GM10248 (cell line): ENCODE measurements at regions not wholly inside any gene's neighbourhood (a gene's known extent, or its start where the extent isn't known, plus 50 kb on each side); places are given as distances from the start of the nearest gene placed in this dataset.

ENCODE experiments used
- CTCF ChIA-PET: fragments of 300-600 bp; sonication (Branson Sonifier 250); formaldehyde crosslinking; extraction: SDS; loops from one replicate; lab custom pipeline; 2021; ENCODE audit warnings: antibody characterized with exemption; lab: Yijun Ruan, JAX
- POLR2A ChIA-PET: fragments of 350-650 bp; sonication (Branson Sonifier 250); formaldehyde crosslinking; extraction: SDS; loops from one replicate; lab custom pipeline; 2020; ENCODE audit warnings: antibody characterized with exemption; lab: Yijun Ruan, JAX
- DNase-seq: peaks from one replicate; pipeline ENCODE4 v3.0.0; 2012; ENCODE audit errors: extremely low spot score
- TF ChIP-seq, protein P1 (sequence below): IDR thresholded peaks from 2 replicates; pipeline ENCODE4 v1.5.1; 2012; ENCODE audit warnings: mild to moderate bottlenecking, low read depth; ENCODE audit errors: extremely low read depth, missing control alignments, control extremely low read depth

DNA sequence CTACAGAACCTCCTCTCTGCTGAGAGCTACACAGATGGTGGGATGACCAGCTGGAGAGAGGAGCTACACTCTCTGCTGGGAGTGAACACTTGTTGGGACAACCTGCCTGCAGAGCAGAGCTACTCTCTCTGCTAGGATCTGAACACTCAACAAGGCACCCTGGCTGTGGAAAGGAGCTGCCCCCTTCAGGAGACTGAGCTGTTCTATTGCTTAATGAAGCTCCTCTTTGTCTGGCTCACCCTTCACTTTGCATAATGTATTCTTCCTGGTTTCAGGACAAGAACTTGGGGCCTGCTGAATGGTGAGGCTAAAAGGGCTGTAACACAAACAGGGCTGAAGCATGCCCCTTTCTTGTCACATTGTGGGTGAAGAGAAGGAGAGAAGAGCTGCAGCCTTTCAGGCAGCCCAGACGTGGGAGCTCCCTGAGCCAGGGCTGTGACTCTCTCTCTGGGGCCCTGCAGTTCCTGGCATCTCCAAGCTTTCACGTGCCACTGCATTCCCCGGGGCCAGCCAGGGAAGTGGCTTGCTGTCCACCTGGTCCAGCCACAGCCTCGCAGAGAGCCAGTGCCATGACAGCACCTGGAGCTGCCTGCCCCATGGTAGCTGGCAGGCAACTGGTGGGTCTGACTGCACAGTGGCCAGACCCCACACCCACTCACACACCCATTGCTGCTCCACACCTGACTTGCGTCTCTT is 272.8 kb upstream of the KCNJ16 start:
- CTCF ChIA-PET, result interaction anchor here (1.5 to 1.7 kb wide), 2 partner anchors 10 to 41 kb away, joined by 3 to 6 read pairs; no protein-coding TSS in a partner anchor

DNA sequence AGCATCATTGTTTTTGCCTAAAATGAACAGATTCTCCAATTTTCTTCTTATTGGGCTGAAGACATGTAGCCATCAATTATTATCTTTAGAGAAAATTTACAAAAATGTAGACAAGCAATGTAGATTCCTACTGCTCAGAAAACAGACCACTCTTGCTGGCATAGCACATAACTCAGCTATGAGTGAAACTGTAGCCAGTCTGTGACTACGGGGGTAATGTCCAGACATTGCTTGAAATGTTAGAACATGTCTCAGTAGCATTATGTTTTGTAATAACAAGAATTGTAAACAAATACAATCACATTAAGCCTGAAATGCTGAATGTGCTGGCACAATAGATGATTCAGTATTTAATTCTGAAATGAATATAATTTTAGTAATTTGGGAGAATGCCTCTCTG is 265.7 kb upstream of the KCNJ16 start:
- CTCF ChIA-PET, result no interaction called here
- DNase-seq, result no peak
- TF ChIP-seq, protein P1, sequence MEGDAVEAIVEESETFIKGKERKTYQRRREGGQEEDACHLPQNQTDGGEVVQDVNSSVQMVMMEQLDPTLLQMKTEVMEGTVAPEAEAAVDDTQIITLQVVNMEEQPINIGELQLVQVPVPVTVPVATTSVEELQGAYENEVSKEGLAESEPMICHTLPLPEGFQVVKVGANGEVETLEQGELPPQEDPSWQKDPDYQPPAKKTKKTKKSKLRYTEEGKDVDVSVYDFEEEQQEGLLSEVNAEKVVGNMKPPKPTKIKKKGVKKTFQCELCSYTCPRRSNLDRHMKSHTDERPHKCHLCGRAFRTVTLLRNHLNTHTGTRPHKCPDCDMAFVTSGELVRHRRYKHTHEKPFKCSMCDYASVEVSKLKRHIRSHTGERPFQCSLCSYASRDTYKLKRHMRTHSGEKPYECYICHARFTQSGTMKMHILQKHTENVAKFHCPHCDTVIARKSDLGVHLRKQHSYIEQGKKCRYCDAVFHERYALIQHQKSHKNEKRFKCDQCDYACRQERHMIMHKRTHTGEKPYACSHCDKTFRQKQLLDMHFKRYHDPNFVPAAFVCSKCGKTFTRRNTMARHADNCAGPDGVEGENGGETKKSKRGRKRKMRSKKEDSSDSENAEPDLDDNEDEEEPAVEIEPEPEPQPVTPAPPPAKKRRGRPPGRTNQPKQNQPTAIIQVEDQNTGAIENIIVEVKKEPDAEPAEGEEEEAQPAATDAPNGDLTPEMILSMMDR, result no peak
- POLR2A ChIA-PET, result no interaction called here

More for the DNA sequence above, 272.8 kb upstream of the KCNJ16 start:
- POLR2A ChIA-PET, result no interaction called here
- TF ChIP-seq, protein P1, result no peak
- DNase-seq, result no peak

DNA sequence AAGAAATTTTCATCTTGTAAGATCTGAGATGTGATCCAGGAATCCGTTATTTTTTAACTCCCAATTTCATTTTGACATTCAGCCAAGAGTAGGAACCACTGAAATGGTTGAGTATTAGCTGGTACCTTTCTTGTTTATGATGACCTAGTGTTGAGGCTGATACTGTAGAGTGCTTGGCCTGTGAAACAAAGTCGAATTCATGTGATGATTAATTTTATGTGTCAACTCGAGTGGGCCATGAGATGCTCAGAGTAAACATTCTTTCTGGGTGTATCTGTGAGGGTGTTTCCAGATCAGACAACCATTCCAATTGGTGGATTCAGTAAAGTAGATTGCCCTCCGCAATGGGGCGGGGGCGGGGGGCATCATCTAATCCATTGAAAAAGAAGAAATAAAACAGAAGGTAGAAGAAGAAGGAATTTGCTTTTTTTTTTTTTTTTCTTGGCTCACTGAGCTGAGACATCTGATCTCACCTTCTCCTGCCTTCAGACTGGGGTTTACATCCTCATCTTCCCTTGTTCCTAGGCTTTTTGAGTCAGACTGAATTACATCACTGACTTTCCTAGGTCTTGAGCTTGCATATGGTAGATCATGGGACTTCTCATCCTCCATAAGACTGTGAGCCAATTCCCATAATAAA is 264.6 kb upstream of the KCNJ16 start:
- ChIA-PET CTCF (no interaction called here), POLR2A (interaction anchor here (0.7 kb wide), 1 partner anchor 257 kb away, joined by 5 read pairs; no protein-coding TSS in a partner anchor)
- TF ChIP-seq, protein P1, result no peak
- DNase-seq, result no peak

DNA sequence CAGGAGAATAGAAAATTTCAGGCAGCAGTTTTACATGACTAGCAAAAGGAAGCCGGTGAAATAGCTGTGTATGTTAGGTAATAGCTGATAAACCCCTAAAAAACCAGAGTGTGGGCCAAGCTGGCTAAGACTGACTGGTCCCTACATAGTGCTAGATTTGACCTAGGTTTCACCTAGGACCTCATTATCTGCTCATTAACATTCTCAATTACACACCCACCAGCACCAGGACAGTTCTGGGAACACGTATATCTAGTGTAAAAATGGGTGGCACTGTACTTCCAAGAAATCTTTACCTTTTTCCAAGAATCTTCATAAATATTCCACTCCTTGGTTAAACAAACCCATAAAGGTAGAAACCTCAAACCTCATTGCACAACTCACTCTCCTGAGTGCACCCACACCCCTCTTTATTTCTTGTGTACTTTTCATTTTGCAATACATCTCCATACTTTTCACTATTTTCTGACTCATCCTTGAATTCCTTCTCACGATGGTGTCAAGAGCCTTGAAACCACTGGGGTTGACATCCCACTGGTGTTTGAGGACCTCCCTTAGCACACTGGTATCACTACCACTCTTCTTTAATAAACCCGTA is 262.7 kb upstream of the KCNJ16 start:
- no peak for DNase-seq
- ChIA-PET POLR2A (no interaction called here), CTCF (no interaction called here)
- TF ChIP-seq, protein P1, result no peak

DNA sequence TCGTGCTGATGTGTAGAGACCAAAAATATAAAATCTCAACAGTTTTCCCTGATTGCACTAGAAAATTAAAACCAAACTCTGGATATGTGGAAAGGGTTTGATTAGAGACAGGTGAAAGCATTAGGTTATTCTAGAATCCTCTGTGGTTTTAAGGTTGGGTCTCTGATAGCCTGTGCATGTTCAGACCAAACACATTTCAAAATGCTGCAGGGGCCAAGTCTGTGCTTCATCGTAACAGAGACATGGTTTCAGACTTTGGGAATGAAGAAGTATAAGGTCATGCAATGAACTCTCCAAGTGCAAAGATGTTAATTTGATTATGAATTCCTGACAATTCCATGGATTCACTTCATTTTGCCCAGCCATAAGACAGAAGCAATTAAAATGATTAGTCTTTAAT is 261.0 kb upstream of the KCNJ16 start:
- POLR2A ChIA-PET, result no interaction called here

DNA sequence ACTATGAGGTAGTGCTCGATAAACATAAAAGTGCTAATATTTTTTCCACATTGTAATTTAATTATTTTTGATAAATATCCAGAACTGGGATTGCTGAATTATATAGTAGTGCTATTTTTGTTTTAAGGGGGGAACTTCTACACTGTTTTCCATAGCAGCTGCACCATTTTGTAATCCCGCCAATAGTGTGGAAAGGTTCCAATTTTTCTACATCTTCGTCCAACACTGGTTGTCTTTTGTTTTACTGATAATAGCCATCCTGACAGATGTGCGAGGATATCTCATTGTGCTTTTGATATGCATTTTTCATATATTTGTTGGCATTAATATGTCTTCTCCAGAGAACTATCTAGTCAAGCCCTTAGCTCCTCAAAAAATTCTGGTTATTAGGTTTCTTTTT is 259.6 kb upstream of the KCNJ16 start:
- ChIA-PET POLR2A (no interaction called here), CTCF (no interaction called here)
- DNase-seq, result no peak
- TF ChIP-seq, protein P1, result no peak

More for the DNA sequence above, 261.0 kb upstream of the KCNJ16 start:
- CTCF ChIA-PET, result no interaction called here
- DNase-seq, result no peak
- TF ChIP-seq, protein P1, result no peak
